IMR-90 (cell line): ENCODE measurements at regions not wholly inside any gene's neighbourhood (a gene's known extent, or its start where the extent isn't known, plus 50 kb on each side); places are given as distances from the start of the nearest gene placed in this dataset.

Experiments
- ATAC-seq: fragments of 200-7000 bp; cut with Tn5 transposase; 2 replicates; pipeline ENCODE4 v1.9.1; 2020; ENCODE audit warnings: low read depth, mild to moderate bottlenecking, moderate library complexity
- BruUV-seq: library from RNA; stranded (reverse); fragments of 400-500 nt; replicated peaks from 2 replicates; lab custom pipeline; 2021; lab: Mats Ljungman, UMichigan
- CTCF ChIA-PET: fragments of 300-600 bp; formaldehyde crosslinking; extraction: SDS; loops from one replicate; lab custom pipeline; 2021; ENCODE audit warnings: antibody characterized with exemption; lab: Yijun Ruan, JAX
- POLR2A ChIA-PET: fragments of 300-600 bp; sonication (Branson Sonifier 250); formaldehyde crosslinking; loops from one replicate; lab custom pipeline; 2022; ENCODE audit warnings: antibody characterized with exemption; ENCODE audit not compliant: unreplicated experiment; lab: Charles Lee
- DNase-seq: peaks from one replicate; pipeline ENCODE4 v3.0.0; 2013
- H2AFZ ChIP-seq: replicated peaks from 2 replicates; pipeline ENCODE3; 2013; ENCODE audit warnings: low read length, mild to moderate bottlenecking; ENCODE audit not compliant: poor library complexity
- H2AK5ac ChIP-seq: 2 replicates; pipeline ENCODE4 v1.6.1; 2013; ENCODE audit warnings: low read depth, low read length, inconsistent platforms
- H2AK9ac ChIP-seq: replicated peaks from 2 replicates; pipeline ENCODE3; 2013; ENCODE audit warnings: mild to moderate bottlenecking, low read depth, low read length, moderate library complexity; ENCODE audit not compliant: poor library complexity
- H2BK120ac ChIP-seq: 2 replicates; pipeline ENCODE4 v1.6.1; 2013; ENCODE audit warnings: low read depth, low read length, inconsistent platforms
- H2BK15ac ChIP-seq: 3 replicates; pipeline ENCODE4 v1.6.1; 2013; ENCODE audit warnings: low read depth, low read length, inconsistent platforms
- H2BK20ac ChIP-seq: 2 replicates; pipeline ENCODE4 v1.6.1; 2013; ENCODE audit warnings: low read depth, mild to moderate bottlenecking, inconsistent platforms, low read length, moderate library complexity
- H2BK5ac ChIP-seq: 2 replicates; pipeline ENCODE4 v1.6.1; 2013; ENCODE audit warnings: mild to moderate bottlenecking, low read depth, low read length, inconsistent platforms; ENCODE audit not compliant: poor library complexity, severe bottlenecking
- H3K14ac ChIP-seq: replicated peaks from 2 replicates; pipeline ENCODE4 v1.6.1; 2013; ENCODE audit warnings: low read depth, low read length, inconsistent platforms
- H3K18ac ChIP-seq: 2 replicates; pipeline ENCODE4 v1.6.1; 2013; ENCODE audit warnings: low read depth, low read length, control low read depth
- H3K23ac ChIP-seq: 2 replicates; pipeline ENCODE4 v1.6.1; 2013; ENCODE audit warnings: low read depth, low read length, inconsistent platforms
- H3K27ac ChIP-seq: 2 replicates; pipeline ENCODE4 v1.5.1; 2013; ENCODE audit warnings: mild to moderate bottlenecking, control low read depth, low read length; ENCODE audit not compliant: insufficient read depth
- H3K27me3 ChIP-seq: 2 replicates; pipeline ENCODE4 v1.6.1; 2013; ENCODE audit warnings: low read length; ENCODE audit not compliant: control insufficient read depth, insufficient read depth
- H3K36me3 ChIP-seq: 2 replicates; pipeline ENCODE4 v1.6.1; 2013; ENCODE audit warnings: low read length, mixed read lengths; ENCODE audit not compliant: control insufficient read depth, insufficient read depth
- H3K4ac ChIP-seq: 2 replicates; pipeline ENCODE4 v1.6.1; 2013; ENCODE audit warnings: low read depth, low read length, inconsistent platforms
- H3K4me1 ChIP-seq: 2 replicates; pipeline ENCODE4 v1.6.1; 2013; ENCODE audit warnings: low read length, mixed read lengths; ENCODE audit not compliant: control insufficient read depth, insufficient read depth
- H3K4me2 ChIP-seq: 2 replicates; pipeline ENCODE4 v1.6.1; 2013; ENCODE audit warnings: low read depth, mild to moderate bottlenecking, control low read depth, low read length, moderate library complexity
- H3K4me3 ChIP-seq: 2 replicates; pipeline ENCODE4 v1.5.1; 2013; ENCODE audit warnings: low read depth, mild to moderate bottlenecking, control low read depth, low read length, moderate library complexity; ENCODE audit not compliant: insufficient read depth
- H3K56ac ChIP-seq: 2 replicates; pipeline ENCODE4 v1.6.1; 2013; ENCODE audit warnings: low read length, inconsistent platforms; ENCODE audit not compliant: insufficient read depth; ENCODE audit errors: extremely low read depth
- H3K79me1 ChIP-seq, 2 experiments: 2 replicates each; pipeline ENCODE4 v1.6.1; 2013; ENCODE audit warnings: low read length in 2 of 2, inconsistent platforms in 1 of 2, low read depth in 1 of 2
- H3K9ac ChIP-seq: 2 replicates; pipeline ENCODE4 v1.6.1; 2013; ENCODE audit warnings: low read depth, low read length, control low read depth
- H3K9me1 ChIP-seq: 2 replicates; pipeline ENCODE4 v1.6.1; 2013; ENCODE audit warnings: low read length, inconsistent platforms; ENCODE audit not compliant: insufficient read depth
- H3K9me3 ChIP-seq: 2 replicates; pipeline ENCODE4 v1.6.1; 2013; ENCODE audit warnings: low read length; ENCODE audit not compliant: control insufficient read depth, insufficient read depth
- H4K20me1 ChIP-seq: 2 replicates; pipeline ENCODE4 v1.6.1; 2013; ENCODE audit warnings: low read length, inconsistent platforms; ENCODE audit not compliant: insufficient read depth
- H4K5ac ChIP-seq: 2 replicates; pipeline ENCODE4 v1.6.1; 2013; ENCODE audit warnings: mild to moderate bottlenecking, low read depth, low read length, control low read depth
- H4K8ac ChIP-seq, 2 experiments: 2 replicates each; pipeline ENCODE4 v1.6.1; 2013; ENCODE audit warnings: low read depth in 2 of 2, low read length in 2 of 2, control low read depth in 1 of 2, inconsistent platforms in 1 of 2
- H4K91ac ChIP-seq: 2 replicates; pipeline ENCODE4 v1.6.1; 2013; ENCODE audit warnings: low read depth, low read length, inconsistent platforms; ENCODE audit not compliant: insufficient read depth
- BHLHE40 ChIP-seq: fragments of 150-350 bp; IDR thresholded peaks from 2 replicates; pipeline ENCODE4 v1.6.1; 2016; ENCODE audit warnings: mild to moderate bottlenecking, low read depth, low read length
- CEBPB ChIP-seq: IDR thresholded peaks from 2 replicates; pipeline ENCODE4 v1.6.1; 2012; ENCODE audit warnings: low read depth, low read length, improper control_type of control experiment
- CHD1 ChIP-seq: IDR thresholded peaks from 2 replicates; pipeline ENCODE4 v1.6.1; 2012; ENCODE audit warnings: low read depth, low read length, improper control_type of control experiment
- CTCF ChIP-seq: conservative IDR thresholded peaks from 2 replicates; pipeline ENCODE4 v1.5.1; 2012; ENCODE audit warnings: mild to moderate bottlenecking, low read depth, low read length, improper control_type of control experiment
- ELK1 ChIP-seq: fragments of 150-350 bp; IDR thresholded peaks from 2 replicates; pipeline ENCODE4 v1.6.1; 2016; ENCODE audit warnings: low read depth, mild to moderate bottlenecking, low read length, moderate library complexity, borderline replicate concordance
- FOS ChIP-seq: fragments of 150-350 bp; IDR thresholded peaks from 2 replicates; pipeline ENCODE4 v1.6.1; 2016; ENCODE audit warnings: low read depth, low read length
- MAFK ChIP-seq: IDR thresholded peaks from 2 replicates; pipeline ENCODE4 v1.6.1; 2012; ENCODE audit warnings: low read depth, low read length, improper control_type of control experiment
- MAZ ChIP-seq: IDR thresholded peaks from 2 replicates; pipeline ENCODE4 v1.6.1; 2012; ENCODE audit warnings: low read depth, mild to moderate bottlenecking, low read length, improper control_type of control experiment, moderate library complexity, borderline replicate concordance
- MXI1 ChIP-seq: IDR thresholded peaks from 2 replicates; pipeline ENCODE4 v1.6.1; 2012; ENCODE audit warnings: low read depth, mild to moderate bottlenecking, low read length, moderate library complexity, borderline replicate concordance
- NFE2L2 ChIP-seq: fragments of 150-350 bp; IDR thresholded peaks from 2 replicates; pipeline ENCODE4 v1.6.1; 2016; ENCODE audit warnings: low read depth, mild to moderate bottlenecking, low read length
- POLR2A ChIP-seq: IDR thresholded peaks from 2 replicates; pipeline ENCODE4 v1.6.1; 2012; ENCODE audit warnings: mild to moderate bottlenecking, low read depth, low read length
- RAD21 ChIP-seq: IDR thresholded peaks from 2 replicates; pipeline ENCODE4 v1.6.1; 2012; ENCODE audit warnings: low read length, improper control_type of control experiment
- RCOR1 ChIP-seq: IDR thresholded peaks from 2 replicates; pipeline ENCODE4 v1.6.1; 2012; ENCODE audit warnings: mild to moderate bottlenecking, low read length, improper control_type of control experiment; ENCODE audit not compliant: insufficient replicate concordance
- RFX5 ChIP-seq: IDR thresholded peaks from 2 replicates; pipeline ENCODE4 v1.8.0; 2012; ENCODE audit warnings: low read depth, mild to moderate bottlenecking, low read length, moderate library complexity
- SMC3 ChIP-seq: fragments of 150-350 bp; IDR thresholded peaks from 2 replicates; pipeline ENCODE4 v1.6.1; 2016; ENCODE audit warnings: low read depth, mild to moderate bottlenecking, antibody characterized with exemption, low read length, moderate library complexity
- USF2 ChIP-seq: fragments of 150-350 bp; IDR thresholded peaks from 2 replicates; pipeline ENCODE4 v1.6.1; 2017; ENCODE audit warnings: mild to moderate bottlenecking, antibody characterized with exemption, low read length, low read depth
- WGBS, 2 experiments: methylation state at CpG; one replicate each; pipeline versions ENCODE4 v1.1.5 to v1.1.7; 2013; ENCODE audit warnings: missing lambda C conversion rate in 2 of 2; ENCODE audit not compliant: insufficient read length in 1 of 2; ENCODE audit errors: extremely low coverage in 2 of 2; 5-methylcytosine and 5-hydroxymethylcytosine counted together
- dilution Hi-C: fragments of 300-500 bp; cut with HindIII; formaldehyde crosslinking; loops from one replicate; pipeline ENCODE4 v1.14.3; 2018; ENCODE audit warnings: low sequenced_read_pairs; ENCODE audit not compliant: unreplicated experiment
- in situ Hi-C: fragments of 300-500 bp; cut with MboI; formaldehyde crosslinking; loops from 3 replicates; pipeline ENCODE4 v1.14.3; 2019; ENCODE audit warnings: low sequenced_read_pairs, inconsistent platforms, mixed read lengths
- intact Hi-C: fragments of 100-400 bp; cut with micrococcal nuclease; formaldehyde crosslinking; loops from 2 replicates; pipeline ENCODE4 v1.10.0; 2022

- Histone ChIP-seq H3K56ac (no peak overlapping the region), H3K9me3 (no peaks in the 10 kb centered on the region), H2BK20ac (no peak overlapping the region), H2BK120ac (no peak overlapping the region), H3K36me3 (no peaks in the 10 kb centered on the region), H3K4me1 (no peaks in the 10 kb centered on the region), H3K14ac (no peak overlapping the region), H2BK15ac (no peak overlapping the region), H3K4me2 (no peak overlapping the region), H3K27ac (no peak overlapping the region), H4K8ac (no peak overlapping the region), H2BK5ac (no peak overlapping the region), H4K20me1 (no peaks in the 10 kb centered on the region), H2AFZ (no peak overlapping the region), H3K79me1 (no peaks in the 10 kb centered on the region), H3K27me3 (no peaks in the 10 kb centered on the region), H3K4ac (no peak overlapping the region), H3K18ac (no peak overlapping the region), H2AK9ac (no peak overlapping the region), H2AK5ac (no peak overlapping the region), H4K5ac (no peak overlapping the region), H4K91ac (no peak overlapping the region), H3K9ac (no peak overlapping the region), H3K9me1 (peaks cover 2% of the 10 kb centered on the region; the same call in 1 of the 2 replicates), H3K23ac (no peak overlapping the region), H3K4me3 (no peak overlapping the region)
- no peak for DNase-seq
- CTCF ChIA-PET, result no interaction called here
- no peak for TF ChIP-seq NFE2L2
- TF ChIP-seq RCOR1, result no peak
- no peak for TF ChIP-seq RAD21
- no peak for TF ChIP-seq MAFK
- no peak for TF ChIP-seq CEBPB
- no peak for TF ChIP-seq CTCF
- no peak for TF ChIP-seq CHD1
- no peak for TF ChIP-seq MAZ
- TF ChIP-seq MXI1, result no peak
- TF ChIP-seq RFX5, result no peak
- no peak for TF ChIP-seq FOS
- TF ChIP-seq BHLHE40, result no peak
- TF ChIP-seq ELK1, result no peak
- TF ChIP-seq POLR2A, result no peak
- no peak for TF ChIP-seq SMC3
- no peak for TF ChIP-seq USF2
- intact Hi-C loops, result no loop called here
- no CpG with 5 or more reads among the region's 4 CpGs for WGBS, 2 experiments
- dilution Hi-C loops, result no loop called here
- POLR2A ChIA-PET, result no interaction called here
- no TSS peak for BruUV-seq
- no peak for ATAC-seq
- in situ Hi-C loops, result no loop called here
Measured at GRCh38 chr2:54382601-54383000, 73.5 kb upstream of the SPTBN1 start.
